Hepatocyte (in vitro differentiated cells): ENCODE measurements at regions not wholly inside any gene's neighbourhood (a gene's known extent, or its start where the extent isn't known, plus 50 kb on each side); places are given as distances from the start of the nearest gene placed in this dataset.

Experiments used
- DNase-seq: peaks from one replicate; pipeline ENCODE4 v3.0.0-alpha.2; 2016; ENCODE audit warnings: low spot score
- H2AFZ ChIP-seq: fragments of 200-600 bp; sonication (generic); 2 replicates; pipeline ENCODE4 v1.6.0; 2016; ENCODE audit warnings: antibody characterized with exemption, mild to moderate bottlenecking
- H3K27ac ChIP-seq: fragments of 200-600 bp; sonication (generic); 2 replicates; pipeline ENCODE4 v1.5.1; 2016; ENCODE audit warnings: mild to moderate bottlenecking
- H3K27me3 ChIP-seq: fragments of 200-600 bp; sonication (generic); 2 replicates; pipeline ENCODE4 v1.6.1; 2016
- H3K36me3 ChIP-seq: fragments of 200-600 bp; sonication (generic); replicated peaks from 2 replicates; pipeline ENCODE4 v1.5.1; 2016; ENCODE audit warnings: low read depth; ENCODE audit not compliant: insufficient read depth
- H3K4me1 ChIP-seq: fragments of 200-600 bp; sonication (generic); 2 replicates; pipeline ENCODE4 v1.5.1; 2016; ENCODE audit warnings: mild to moderate bottlenecking, moderate library complexity; ENCODE audit not compliant: insufficient read depth
- H3K4me2 ChIP-seq: fragments of 200-600 bp; sonication (generic); 2 replicates; pipeline ENCODE4 v1.6.0; 2016
- H3K4me3 ChIP-seq: fragments of 200-600 bp; sonication (generic); 2 replicates; pipeline ENCODE4 v1.5.1; 2016; ENCODE audit warnings: mild to moderate bottlenecking
- H3K79me2 ChIP-seq: fragments of 200-600 bp; sonication (generic); 2 replicates; pipeline ENCODE4 v1.6.0; 2017; ENCODE audit warnings: mild to moderate bottlenecking
- H3K9me2 ChIP-seq: fragments of 200-600 bp; sonication (generic); replicated peaks from 2 replicates; pipeline ENCODE4 v1.6.0; 2017; ENCODE audit warnings: mild to moderate bottlenecking; ENCODE audit not compliant: insufficient read depth
- H3K9me3 ChIP-seq: fragments of 200-600 bp; sonication (generic); 2 replicates; pipeline ENCODE4 v1.5.1; 2016; ENCODE audit warnings: low read depth, mild to moderate bottlenecking
- H4K20me1 ChIP-seq: fragments of 200-600 bp; sonication (generic); 2 replicates; pipeline ENCODE4 v1.6.0; 2016; ENCODE audit warnings: mild to moderate bottlenecking; ENCODE audit not compliant: insufficient read depth, poor library complexity, severe bottlenecking
- CTCF ChIP-seq: fragments of 200-600 bp; sonication (generic); IDR thresholded peaks from 2 replicates; pipeline ENCODE4 v1.5.1; 2016; ENCODE audit warnings: antibody characterized with exemption, mild to moderate bottlenecking; ENCODE audit not compliant: poor library complexity
- EZH2 ChIP-seq: fragments of 200-600 bp; sonication (generic); IDR thresholded peaks from 2 replicates; pipeline ENCODE4 v1.6.1; 2016; ENCODE audit warnings: antibody characterized with exemption, mild to moderate bottlenecking, borderline replicate concordance
- EZH2phosphoT487 ChIP-seq: fragments of 200-600 bp; sonication (generic); IDR thresholded peaks from one replicate; pipeline ENCODE4 v1.6.1; 2018; ENCODE audit warnings: antibody characterized with exemption, mild to moderate bottlenecking, low read depth, moderate library complexity; ENCODE audit not compliant: unreplicated experiment, severe bottlenecking
- WGBS: methylation state at CpG from one replicate; pipeline ENCODE4 v1.1.6; 2016; ENCODE audit warnings: low lambda C conversion rate; ENCODE audit errors: missing lambda C conversion rate; 5-methylcytosine and 5-hydroxymethylcytosine counted together

DNA sequence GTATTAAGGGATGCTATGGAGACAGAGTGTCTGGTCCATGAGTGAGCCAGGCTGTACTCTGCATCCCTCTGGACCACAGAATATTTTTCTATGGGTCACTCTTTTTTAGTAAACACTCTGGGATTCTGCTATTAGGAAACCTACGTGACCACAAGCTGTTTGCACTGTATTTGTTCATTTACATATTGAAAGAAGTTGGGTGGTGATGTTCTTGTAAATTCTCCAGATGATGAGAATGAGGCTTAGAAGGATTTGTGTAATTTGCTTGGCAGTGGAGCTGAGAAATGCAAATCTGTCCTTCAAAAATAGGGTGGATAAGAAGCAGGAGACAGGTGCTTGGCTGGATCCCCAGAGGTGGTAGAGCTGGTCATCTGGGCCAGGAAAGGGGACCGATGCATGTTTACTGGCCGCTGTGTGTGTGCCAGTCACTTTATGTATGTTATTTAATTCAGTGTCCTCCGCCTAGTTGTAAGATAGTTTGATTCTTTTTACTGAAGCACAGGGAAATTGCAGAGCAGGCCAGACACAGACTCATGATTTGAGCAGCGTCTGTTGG lies 63.7 kb upstream of the HEPHL1 start:
- H3K27me3 ChIP-seq: no peaks in the 10 kb centered on the region
- no peaks in the 10 kb centered on the region for H4K20me1 ChIP-seq
- H3K4me2 ChIP-seq: no peak overlapping the region
- H3K9me2 ChIP-seq: no peaks in the 10 kb centered on the region
- H3K36me3 ChIP-seq: no peaks in the 10 kb centered on the region
- DNase-seq: no peak
- H3K4me1 ChIP-seq: no peaks in the 10 kb centered on the region
- H2AFZ ChIP-seq: no peak overlapping the region
- 81% methylated on average over 5 of the region's 5 CpGs for WGBS
- no peaks in the 10 kb centered on the region for H3K9me3 ChIP-seq
- no peak overlapping the region for H3K4me3 ChIP-seq
- H3K79me2 ChIP-seq: no peaks in the 10 kb centered on the region
- H3K27ac ChIP-seq: no peak overlapping the region
- TF ChIP-seq EZH2 (no peak), EZH2phosphoT487 (no peak), CTCF (no peak)

GRCh38 chr11:93958991-93959390 lies 62.2 kb upstream of the HEPHL1 start:
- 96% methylated on average over 3 of the region's 3 CpGs for WGBS
- H3K36me3 ChIP-seq: no peaks in the 10 kb centered on the region
- no peak overlapping the region for H2AFZ ChIP-seq
- no peaks in the 10 kb centered on the region for H3K79me2 ChIP-seq
- TF ChIP-seq CTCF: no peak
- no peak for TF ChIP-seq EZH2
- TF ChIP-seq EZH2phosphoT487: no peak
- no peak overlapping the region for H3K4me2 ChIP-seq
- no peaks in the 10 kb centered on the region for H4K20me1 ChIP-seq
- DNase-seq: no peak
- no peaks in the 10 kb centered on the region for H3K27me3 ChIP-seq
- H3K4me3 ChIP-seq: no peak overlapping the region
- no peaks in the 10 kb centered on the region for H3K9me2 ChIP-seq
- H3K27ac ChIP-seq: no peak overlapping the region
- H3K9me3 ChIP-seq: no peaks in the 10 kb centered on the region
- H3K4me1 ChIP-seq: no peaks in the 10 kb centered on the region

DNA sequence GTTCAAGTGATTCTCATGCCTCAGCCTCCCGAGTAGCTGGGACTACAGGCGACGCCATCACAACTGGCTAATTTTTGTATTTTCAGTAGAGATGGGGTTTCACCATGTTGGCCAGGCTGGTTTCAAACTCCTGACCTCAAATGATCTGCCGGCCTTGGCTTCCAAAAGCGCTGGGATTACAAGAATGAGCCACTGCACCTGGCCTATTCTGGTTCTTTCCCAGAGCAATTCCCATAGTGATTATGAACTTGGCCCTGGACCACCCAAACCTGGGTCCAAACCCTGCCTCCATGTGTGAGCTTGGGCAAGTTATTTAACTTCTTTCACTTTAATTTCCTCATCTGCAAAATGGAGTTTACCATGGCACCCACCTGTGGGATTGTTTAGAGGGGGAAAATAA lies 61.5 kb upstream of the HEPHL1 start:
- Histone ChIP-seq H3K4me3 (no peak overlapping the region), H2AFZ (no peak overlapping the region), H4K20me1 (no peaks in the 10 kb centered on the region), H3K27ac (no peak overlapping the region), H3K9me2 (no peaks in the 10 kb centered on the region), H3K4me2 (no peak overlapping the region), H3K36me3 (no peaks in the 10 kb centered on the region), H3K27me3 (no peaks in the 10 kb centered on the region), H3K9me3 (no peaks in the 10 kb centered on the region), H3K4me1 (no peaks in the 10 kb centered on the region), H3K79me2 (no peaks in the 10 kb centered on the region)
- TF ChIP-seq EZH2 (no peak), CTCF (no peak), EZH2phosphoT487 (no peak)
- 77% methylated on average over 5 of the region's 5 CpGs for WGBS
- no peak for DNase-seq

- Histone ChIP-seq H3K9me2 (no peaks in the 10 kb centered on the region), H4K20me1 (no peaks in the 10 kb centered on the region), H3K4me1 (no peaks in the 10 kb centered on the region), H3K79me2 (no peaks in the 10 kb centered on the region), H3K4me3 (no peak overlapping the region), H3K4me2 (no peak overlapping the region), H3K27ac (no peak overlapping the region), H3K27me3 (no peaks in the 10 kb centered on the region), H2AFZ (no peak overlapping the region), H3K36me3 (no peaks in the 10 kb centered on the region), H3K9me3 (no peaks in the 10 kb centered on the region)
- no peak for TF ChIP-seq EZH2
- no peak for TF ChIP-seq CTCF
- TF ChIP-seq EZH2phosphoT487: no peak
- no peak for DNase-seq
- 94% methylated on average over 2 of the region's 2 CpGs for WGBS
Measured at GRCh38 chr11:93963072-93963471, 58.1 kb upstream of the HEPHL1 start.
